ENCODE measurements at regions not wholly inside any gene's neighbourhood (a gene's known extent, or its start where the extent isn't known, plus 50 kb on each side); places are given as distances from the start of the nearest gene placed in this dataset.

DNA sequence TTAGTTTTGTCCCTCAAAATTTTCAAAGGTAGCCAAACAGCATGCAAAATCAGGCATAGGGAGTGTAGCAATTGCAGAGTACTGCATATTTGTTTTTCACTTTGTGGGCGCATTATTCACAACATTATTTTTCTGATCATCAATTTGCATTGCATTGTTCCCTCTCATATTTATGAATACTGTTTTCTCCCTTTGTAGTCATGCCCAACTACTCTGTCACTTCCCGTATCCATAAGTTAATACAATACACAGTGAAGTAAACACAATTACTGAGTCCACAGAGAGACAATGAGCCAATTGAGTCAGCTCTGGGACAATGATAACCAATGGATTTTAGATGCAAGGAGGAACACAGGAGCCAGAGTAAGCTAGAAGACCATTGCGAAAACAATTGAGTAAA is 944.0 kb upstream of the ADGRL4 start:
- H3K27me3 ChIP-seq: no peaks in the 10 kb centered on the region
- no peak overlapping the region for H3K4me3 ChIP-seq
- intact Hi-C loops (cut with DNase I; ENCODE audit: low total_unique reads): loop anchor here (10.0 kb wide), 1 partner anchor 584 kb away; no protein-coding TSS in a partner anchor
- no peak overlapping the region for H3K27ac ChIP-seq
- no peak for TF ChIP-seq POLR2AphosphoS5 (IDR thresholded peaks at IDR 0.05)
- TF ChIP-seq POLR2A (IDR thresholded peaks at IDR 0.05): no peak
- TF ChIP-seq, protein P1, sequence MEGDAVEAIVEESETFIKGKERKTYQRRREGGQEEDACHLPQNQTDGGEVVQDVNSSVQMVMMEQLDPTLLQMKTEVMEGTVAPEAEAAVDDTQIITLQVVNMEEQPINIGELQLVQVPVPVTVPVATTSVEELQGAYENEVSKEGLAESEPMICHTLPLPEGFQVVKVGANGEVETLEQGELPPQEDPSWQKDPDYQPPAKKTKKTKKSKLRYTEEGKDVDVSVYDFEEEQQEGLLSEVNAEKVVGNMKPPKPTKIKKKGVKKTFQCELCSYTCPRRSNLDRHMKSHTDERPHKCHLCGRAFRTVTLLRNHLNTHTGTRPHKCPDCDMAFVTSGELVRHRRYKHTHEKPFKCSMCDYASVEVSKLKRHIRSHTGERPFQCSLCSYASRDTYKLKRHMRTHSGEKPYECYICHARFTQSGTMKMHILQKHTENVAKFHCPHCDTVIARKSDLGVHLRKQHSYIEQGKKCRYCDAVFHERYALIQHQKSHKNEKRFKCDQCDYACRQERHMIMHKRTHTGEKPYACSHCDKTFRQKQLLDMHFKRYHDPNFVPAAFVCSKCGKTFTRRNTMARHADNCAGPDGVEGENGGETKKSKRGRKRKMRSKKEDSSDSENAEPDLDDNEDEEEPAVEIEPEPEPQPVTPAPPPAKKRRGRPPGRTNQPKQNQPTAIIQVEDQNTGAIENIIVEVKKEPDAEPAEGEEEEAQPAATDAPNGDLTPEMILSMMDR (IDR thresholded peaks at IDR 0.05): no peak
- H3K4me1 ChIP-seq: no peaks in the 10 kb centered on the region
- H3K36me3 ChIP-seq: no peaks in the 10 kb centered on the region
- no peak for DNase-seq (ENCODE audit: low spot score in 2 of 2)
- H3K9me3 ChIP-seq: peaks cover 0 to 7% of the 10 kb centered on the region in 2 donors

DNA sequence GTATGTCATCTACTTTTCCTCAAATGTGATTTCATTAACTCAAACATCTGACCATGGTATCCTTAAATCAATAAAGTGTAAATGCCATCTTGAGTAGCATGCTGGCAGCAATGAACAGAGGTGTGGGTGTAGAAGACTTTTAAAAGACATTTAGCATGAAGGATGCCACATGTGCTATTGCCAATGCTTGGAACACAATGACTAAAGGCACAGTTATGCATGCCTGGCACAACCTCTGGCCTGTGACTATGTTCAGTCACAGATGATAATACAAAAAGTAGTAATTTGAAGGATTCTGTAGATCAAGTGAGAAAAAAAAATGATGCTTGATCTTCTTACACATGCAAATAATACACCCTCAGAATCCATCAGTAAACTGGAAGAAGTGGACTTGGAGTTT is 938.9 kb upstream of the ADGRL4 start:
- Histone ChIP-seq H3K4me1 (no peaks in the 10 kb centered on the region), H3K27ac (no peak overlapping the region), H3K27me3 (no peaks in the 10 kb centered on the region), H3K4me3 (no peak overlapping the region), H3K36me3 (no peaks in the 10 kb centered on the region), H3K9me3 (no peaks in the 10 kb centered on the region)
- no peak for DNase-seq (ENCODE audit: low spot score in 2 of 2)
- no peak for TF ChIP-seq POLR2AphosphoS5 (IDR thresholded peaks at IDR 0.05)
- TF ChIP-seq POLR2A (IDR thresholded peaks at IDR 0.05): no peak
- intact Hi-C loops (cut with DNase I; ENCODE audit: low total_unique reads): no loop called here

GRCh38 chr1:79929356-79929755 is 922.8 kb upstream of the ADGRL4 start:
- no peak for DNase-seq (ENCODE audit: low spot score in 2 of 2)
- TF ChIP-seq POLR2AphosphoS5 (IDR thresholded peaks at IDR 0.05) (no peak), POLR2A (IDR thresholded peaks at IDR 0.05) (no peak)
- TF ChIP-seq, protein P1 (IDR thresholded peaks at IDR 0.05): no peak
- intact Hi-C loops (cut with DNase I; ENCODE audit: low total_unique reads): no loop called here
- Histone ChIP-seq H3K27me3 (no peaks in the 10 kb centered on the region), H3K36me3 (no peaks in the 10 kb centered on the region), H3K4me3 (no peak overlapping the region), H3K4me1 (no peaks in the 10 kb centered on the region), H3K27ac (no peak overlapping the region), H3K9me3 (peaks cover 1 to 2% of the 10 kb centered on the region in 2 donors)

GRCh38 chr1:79928901-79929300 is 922.4 kb upstream of the ADGRL4 start:
- Histone ChIP-seq H3K4me3 (no peak overlapping the region), H3K36me3 (no peaks in the 10 kb centered on the region), H3K27ac (no peak overlapping the region), H3K4me1 (no peaks in the 10 kb centered on the region), H3K27me3 (no peaks in the 10 kb centered on the region), H3K9me3 (peaks cover 6 to 7% of the 10 kb centered on the region in 2 donors)
- intact Hi-C loops (cut with DNase I; ENCODE audit: low total_unique reads): no loop called here
- TF ChIP-seq POLR2A (IDR thresholded peaks at IDR 0.05) (no peak), POLR2AphosphoS5 (IDR thresholded peaks at IDR 0.05) (no peak)
- TF ChIP-seq, protein P1 (IDR thresholded peaks at IDR 0.05): no peak
- DNase-seq (ENCODE audit: low spot score in 2 of 2): no peak

GRCh38 chr1:79920960-79921669 is 914.6 kb upstream of the ADGRL4 start:
- Histone ChIP-seq H3K4me1 (no peaks in the 10 kb centered on the region), H3K27ac (no peak overlapping the region), H3K36me3 (no peaks in the 10 kb centered on the region), H3K27me3 (no peaks in the 10 kb centered on the region), H3K4me3 (no peak overlapping the region), H3K9me3 (peaks cover 8 to 10% of the 10 kb centered on the region in 2 donors)
- DNase-seq (ENCODE audit: low spot score in 2 of 2): no peak
- TF ChIP-seq POLR2AphosphoS5 (IDR thresholded peaks at IDR 0.05) (no peak), POLR2A (IDR thresholded peaks at IDR 0.05) (no peak)
- TF ChIP-seq, protein P1 (IDR thresholded peaks at IDR 0.05): no peak
- intact Hi-C loops (cut with DNase I; ENCODE audit: low total_unique reads): no loop called here

Data from breast epithelium (tissue), 4 donors.